ENCODE measurements at regions not wholly inside any gene's neighbourhood (a gene's known extent, or its start where the extent isn't known, plus 50 kb on each side); places are given as distances from the start of the nearest gene placed in this dataset.

GRCh38 chr15:35671981-35672380 lies 126.0 kb upstream of the DPH6 start:
- H3K27me3 Mint-ChIP-seq (ENCODE audit: low read depth) = no peaks in the 10 kb centered on the region
- H3K9me3 Mint-ChIP-seq = no peaks in the 10 kb centered on the region
- no peaks in the 10 kb centered on the region for H3K36me3 Mint-ChIP-seq
- DNase-seq (ENCODE audit: low spot score in 2 of 2, unreplicated experiment in 2 of 2) = no peak
- no peak overlapping the region for H3K27ac Mint-ChIP-seq
- TF ChIP-seq, protein P1, sequence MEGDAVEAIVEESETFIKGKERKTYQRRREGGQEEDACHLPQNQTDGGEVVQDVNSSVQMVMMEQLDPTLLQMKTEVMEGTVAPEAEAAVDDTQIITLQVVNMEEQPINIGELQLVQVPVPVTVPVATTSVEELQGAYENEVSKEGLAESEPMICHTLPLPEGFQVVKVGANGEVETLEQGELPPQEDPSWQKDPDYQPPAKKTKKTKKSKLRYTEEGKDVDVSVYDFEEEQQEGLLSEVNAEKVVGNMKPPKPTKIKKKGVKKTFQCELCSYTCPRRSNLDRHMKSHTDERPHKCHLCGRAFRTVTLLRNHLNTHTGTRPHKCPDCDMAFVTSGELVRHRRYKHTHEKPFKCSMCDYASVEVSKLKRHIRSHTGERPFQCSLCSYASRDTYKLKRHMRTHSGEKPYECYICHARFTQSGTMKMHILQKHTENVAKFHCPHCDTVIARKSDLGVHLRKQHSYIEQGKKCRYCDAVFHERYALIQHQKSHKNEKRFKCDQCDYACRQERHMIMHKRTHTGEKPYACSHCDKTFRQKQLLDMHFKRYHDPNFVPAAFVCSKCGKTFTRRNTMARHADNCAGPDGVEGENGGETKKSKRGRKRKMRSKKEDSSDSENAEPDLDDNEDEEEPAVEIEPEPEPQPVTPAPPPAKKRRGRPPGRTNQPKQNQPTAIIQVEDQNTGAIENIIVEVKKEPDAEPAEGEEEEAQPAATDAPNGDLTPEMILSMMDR (IDR thresholded peaks at IDR 0.05; ENCODE audit: unreplicated experiment) = no peak
- no peak overlapping the region for H3K4me3 Mint-ChIP-seq
- peaks cover 43% of the 10 kb centered on the region for H3K4me1 Mint-ChIP-seq

GRCh38 chr15:35673093-35673684 lies 127.2 kb upstream of the DPH6 start:
- Mint-ChIP-seq H3K4me3 (no peak overlapping the region), H3K4me1 (peaks cover 39% of the 10 kb centered on the region), H3K36me3 (no peaks in the 10 kb centered on the region), H3K27ac (peak overlapping the region; percentile 45), H3K9me3 (no peaks in the 10 kb centered on the region), H3K27me3 (ENCODE audit: low read depth) (no peaks in the 10 kb centered on the region)
- TF ChIP-seq, protein P1 (IDR thresholded peaks at IDR 0.05; ENCODE audit: unreplicated experiment) = no peak
- DNase-seq (ENCODE audit: low spot score in 2 of 2, unreplicated experiment in 2 of 2) = no peak

DNA sequence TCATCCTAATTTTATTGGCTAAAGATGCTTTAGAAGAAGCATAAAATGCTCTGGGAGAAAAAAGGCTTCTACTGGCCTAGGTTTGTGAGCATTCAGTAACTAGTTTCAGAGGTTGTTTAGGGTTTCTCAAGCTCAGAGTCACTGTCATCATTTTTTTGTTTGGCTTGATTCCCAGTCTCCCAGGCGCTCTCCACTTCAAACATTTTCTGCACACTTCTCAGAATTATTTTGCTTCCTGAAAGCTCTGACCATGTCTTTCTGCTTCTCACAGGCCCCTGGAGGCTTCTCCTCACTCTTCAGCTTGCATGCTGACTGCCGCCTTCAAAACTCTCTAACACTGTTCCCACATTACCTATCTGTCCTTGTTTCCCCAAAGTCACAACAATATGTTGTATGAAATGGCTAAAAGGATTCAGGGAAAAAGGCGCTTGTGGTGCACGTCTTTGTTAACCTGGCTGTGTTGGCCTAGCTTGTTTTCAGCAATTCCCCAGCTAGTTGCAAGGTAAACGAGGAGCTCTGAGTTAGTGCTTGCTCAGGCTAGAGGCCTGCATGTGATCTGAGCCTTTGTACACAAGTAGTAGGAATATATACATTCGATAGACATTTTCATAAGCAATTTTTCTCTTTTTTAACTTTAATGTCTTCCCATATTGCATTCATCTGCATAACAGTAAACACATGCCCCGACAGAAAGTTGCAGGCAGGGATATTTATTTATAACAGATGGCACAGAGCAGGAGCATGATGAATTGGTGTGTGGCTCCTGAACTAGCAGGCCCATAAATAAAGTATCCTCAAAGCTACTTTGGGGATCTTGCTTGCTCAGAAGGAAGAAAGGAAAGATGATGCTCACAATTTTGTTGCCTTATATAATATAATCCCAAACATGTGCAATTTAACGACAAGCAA lies 129.2 kb upstream of the DPH6 start:
- no peaks in the 10 kb centered on the region for H3K9me3 Mint-ChIP-seq
- H3K4me3 Mint-ChIP-seq = no peak overlapping the region
- no peaks in the 10 kb centered on the region for H3K27me3 Mint-ChIP-seq (ENCODE audit: low read depth)
- H3K36me3 Mint-ChIP-seq = no peaks in the 10 kb centered on the region
- H3K4me1 Mint-ChIP-seq = peaks cover 42% of the 10 kb centered on the region
- TF ChIP-seq, protein P1 (IDR thresholded peaks at IDR 0.05; ENCODE audit: unreplicated experiment) = no peak
- DNase-seq (ENCODE audit: low spot score in 2 of 2, unreplicated experiment in 2 of 2) = no peak
- H3K27ac Mint-ChIP-seq = peak overlapping the region; percentile 76

DNA sequence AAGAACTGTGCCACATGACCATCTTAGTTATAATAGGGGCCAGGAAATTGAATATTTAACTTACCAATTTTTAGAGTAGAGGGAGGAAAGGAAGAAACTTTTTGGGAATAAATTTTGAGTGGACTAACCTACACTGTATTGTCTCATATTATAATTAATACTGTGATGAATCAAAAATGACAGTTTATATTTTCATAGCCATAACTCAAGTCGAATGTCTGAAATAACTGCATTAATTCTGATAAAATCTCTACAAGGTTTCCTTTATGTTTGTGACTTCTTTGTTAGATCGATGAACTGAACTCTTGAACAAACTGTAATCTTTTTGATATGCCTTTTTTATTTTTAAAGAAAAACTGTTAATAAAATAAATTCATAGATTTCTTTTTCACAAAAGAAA lies 132.8 kb upstream of the DPH6 start:
- DNase-seq (ENCODE audit: low spot score in 2 of 2, unreplicated experiment in 2 of 2) = no peak
- Mint-ChIP-seq H3K4me3 (no peak overlapping the region), H3K9me3 (no peaks in the 10 kb centered on the region), H3K27me3 (ENCODE audit: low read depth) (no peaks in the 10 kb centered on the region), H3K4me1 (peaks cover 57% of the 10 kb centered on the region), H3K27ac (no peak overlapping the region), H3K36me3 (no peaks in the 10 kb centered on the region)
- TF ChIP-seq, protein P1 (IDR thresholded peaks at IDR 0.05; ENCODE audit: unreplicated experiment) = no peak

- TF ChIP-seq, protein P1 (IDR thresholded peaks at IDR 0.05; ENCODE audit: unreplicated experiment) = no peak
- H3K27ac Mint-ChIP-seq = peak overlapping the region; percentile 7
- DNase-seq (ENCODE audit: low spot score in 2 of 2, unreplicated experiment in 2 of 2) = no peak
- no peaks in the 10 kb centered on the region for H3K27me3 Mint-ChIP-seq (ENCODE audit: low read depth)
- H3K4me3 Mint-ChIP-seq = no peak overlapping the region
- no peaks in the 10 kb centered on the region for H3K9me3 Mint-ChIP-seq
- no peaks in the 10 kb centered on the region for H3K36me3 Mint-ChIP-seq
- peaks cover 61% of the 10 kb centered on the region for H3K4me1 Mint-ChIP-seq
Measured at GRCh38 chr15:35679186-35679585, 133.2 kb upstream of the DPH6 start.

Data from mesothelial cell of epicardium (in vitro differentiated cells).